ENCODE measurements at regions not wholly inside any gene's neighbourhood (a gene's known extent, or its start where the extent isn't known, plus 50 kb on each side); places are given as distances from the start of the nearest gene placed in this dataset.

- H3K27ac ChIP-seq, result no peak overlapping the region
- 0 to 80% (median 61%) methylated on average over 1 to 9 of the region's 22 CpGs; no CpG with 5 or more reads in 2 of the 10 experiments for WGBS, 10 experiments
- H3K4me3 ChIP-seq, result no peak overlapping the region
- no peak for ATAC-seq (replicated peaks in 6 of 8)
- H3K4me1 ChIP-seq (replicated peaks in 1 of 2), result no peaks in the 10 kb centered on the region
- in situ Hi-C loops (cut with MboI; ENCODE audit: low pct_unique_long_range_greater_than_20kb in 2 of 9, low sequenced_read_pairs in 9 of 9, unreplicated experiment in 9 of 9), result no loop called here
Observed at GRCh38 chr17:79349506-79350400, 261.1 kb downstream of the RBFOX3 start.

GRCh38 chr17:79342376-79342775 lies 267.8 kb downstream of the ENGASE start:
- in situ Hi-C loops (cut with MboI; ENCODE audit: low pct_unique_long_range_greater_than_20kb in 2 of 9, low sequenced_read_pairs in 9 of 9, unreplicated experiment in 9 of 9), result no loop called here
- ATAC-seq (replicated peaks in 6 of 8), result no peak
- Histone ChIP-seq H3K4me1 (replicated peaks in 1 of 2) (peaks cover 0 to 3% of the 10 kb centered on the region in 2 donors), H3K27ac (no peak overlapping the region), H3K4me3 (no peak overlapping the region)
- WGBS, 10 experiments, result 10 to 65% (median 52%) methylated on average over 1 to 9 of the region's 9 CpGs; no CpG with 5 or more reads in 1 of the 10 experiments

GRCh38 chr17:79341816-79342215 lies 267.2 kb downstream of the ENGASE start:
- Histone ChIP-seq H3K4me1 (replicated peaks in 1 of 2) (peaks cover 0 to 3% of the 10 kb centered on the region in 2 donors), H3K4me3 (no peak overlapping the region), H3K27ac (no peak overlapping the region)
- ATAC-seq (replicated peaks in 6 of 8), result no peak
- in situ Hi-C loops (cut with MboI; ENCODE audit: low pct_unique_long_range_greater_than_20kb in 2 of 9, low sequenced_read_pairs in 9 of 9, unreplicated experiment in 9 of 9), result no loop called here
- 0 to 63% (median 33%) methylated on average over 1 to 6 of the region's 8 CpGs; no CpG with 5 or more reads in 5 of the 10 experiments for WGBS, 10 experiments

GRCh38 chr17:79341222-79341780 lies 266.7 kb downstream of the ENGASE start:
- 0 to 80% (median 38%) methylated on average over 2 to 6 of the region's 8 CpGs; no CpG with 5 or more reads in 5 of the 10 experiments for WGBS, 10 experiments
- no peak for ATAC-seq (replicated peaks in 6 of 8)
- in situ Hi-C loops (cut with MboI; ENCODE audit: low pct_unique_long_range_greater_than_20kb in 2 of 9, low sequenced_read_pairs in 9 of 9, unreplicated experiment in 9 of 9), result no loop called here
- Histone ChIP-seq H3K4me1 (replicated peaks in 1 of 2) (peaks cover 0 to 3% of the 10 kb centered on the region in 2 donors), H3K27ac (no peak overlapping the region), H3K4me3 (no peak overlapping the region)

GRCh38 chr17:79340333-79341221 lies 266.0 kb downstream of the ENGASE start:
- 0 to 80% (median 65%) methylated on average over 1 to 12 of the region's 12 CpGs for WGBS, 10 experiments
- H3K4me3 ChIP-seq, result no peak overlapping the region
- H3K4me1 ChIP-seq (replicated peaks in 1 of 2), result peaks cover 0 to 3% of the 10 kb centered on the region in 2 donors
- ATAC-seq (replicated peaks in 6 of 8), result no peak
- no peak overlapping the region for H3K27ac ChIP-seq
- in situ Hi-C loops (cut with MboI; ENCODE audit: low pct_unique_long_range_greater_than_20kb in 2 of 9, low sequenced_read_pairs in 9 of 9, unreplicated experiment in 9 of 9), result no loop called here

- in situ Hi-C loops (cut with MboI; ENCODE audit: low pct_unique_long_range_greater_than_20kb in 2 of 9, low sequenced_read_pairs in 9 of 9, unreplicated experiment in 9 of 9), result no loop called here
- WGBS, 10 experiments, result 0 to 80% (median 67%) methylated on average over 1 to 4 of the region's 7 CpGs; no CpG with 5 or more reads in 4 of the 10 experiments
- no peak for ATAC-seq (replicated peaks in 6 of 8)
- Histone ChIP-seq H3K4me3 (no peak overlapping the region), H3K27ac (no peak overlapping the region), H3K4me1 (replicated peaks in 1 of 2) (peaks cover 0 to 3% of the 10 kb centered on the region in 2 donors)
Observed at GRCh38 chr17:79339321-79339720, 264.7 kb downstream of the ENGASE start.

GRCh38 chr17:79338604-79339003 lies 264.0 kb downstream of the ENGASE start:
- Histone ChIP-seq H3K27ac (no peak overlapping the region), H3K4me3 (no peak overlapping the region), H3K4me1 (replicated peaks in 1 of 2) (peaks cover 0 to 3% of the 10 kb centered on the region in 2 donors)
- ATAC-seq (replicated peaks in 6 of 8), result peak in 7 of 8 experiments; percentile 22 to 89 (median 79)
- in situ Hi-C loops (cut with MboI; ENCODE audit: low pct_unique_long_range_greater_than_20kb in 2 of 9, low sequenced_read_pairs in 9 of 9, unreplicated experiment in 9 of 9), result no loop called here
- WGBS, 10 experiments, result 0 to 100% (median 42%) methylated on average over 1 to 4 of the region's 4 CpGs; no CpG with 5 or more reads in 2 of the 10 experiments

- H3K4me3 ChIP-seq, result no peak overlapping the region
- 33 to 54% (median 46%) methylated on average over 1 to 5 of the region's 7 CpGs; no CpG with 5 or more reads in 6 of the 10 experiments for WGBS, 10 experiments
- in situ Hi-C loops (cut with MboI; ENCODE audit: low pct_unique_long_range_greater_than_20kb in 2 of 9, low sequenced_read_pairs in 9 of 9, unreplicated experiment in 9 of 9), result no loop called here
- peaks cover 0 to 3% of the 10 kb centered on the region in 2 donors for H3K4me1 ChIP-seq (replicated peaks in 1 of 2)
- H3K27ac ChIP-seq, result no peak overlapping the region
- ATAC-seq (replicated peaks in 6 of 8), result peak in 2 of 8 experiments; percentile 13 to 45
Observed at GRCh38 chr17:79338152-79338551, 263.5 kb downstream of the ENGASE start.

GRCh38 chr17:79337053-79337452 lies 262.4 kb downstream of the ENGASE start:
- no peak overlapping the region for H3K27ac ChIP-seq
- peaks cover 3 to 7% of the 10 kb centered on the region in 2 donors for H3K4me1 ChIP-seq (replicated peaks in 1 of 2)
- WGBS, 10 experiments, result 11 to 93% (median 78%) methylated on average over 2 to 8 of the region's 8 CpGs; no CpG with 5 or more reads in 1 of the 10 experiments
- in situ Hi-C loops (cut with MboI; ENCODE audit: low pct_unique_long_range_greater_than_20kb in 2 of 9, low sequenced_read_pairs in 9 of 9, unreplicated experiment in 9 of 9), result no loop called here
- ATAC-seq (replicated peaks in 6 of 8), result no peak
- H3K4me3 ChIP-seq, result no peak overlapping the region

GRCh38 chr17:79335456-79335855 lies 260.8 kb downstream of the ENGASE start:
- in situ Hi-C loops (cut with MboI; ENCODE audit: low pct_unique_long_range_greater_than_20kb in 2 of 9, low sequenced_read_pairs in 9 of 9, unreplicated experiment in 9 of 9), result no loop called here
- no peak for ATAC-seq (replicated peaks in 6 of 8)
- 22 to 84% (median 72%) methylated on average over 2 to 7 of the region's 12 CpGs; no CpG with 5 or more reads in 6 of the 10 experiments for WGBS, 10 experiments

GRCh38 chr17:79332011-79332554 lies 257.5 kb downstream of the ENGASE start:
- peak in 5 of 8 experiments; percentile 46 to 83 (median 62) for ATAC-seq (replicated peaks in 6 of 8)
- Histone ChIP-seq H3K4me1 (replicated peaks in 1 of 2) (peaks cover 8 to 13% of the 10 kb centered on the region in 2 donors), H3K4me3 (no peak overlapping the region), H3K27ac (no peak overlapping the region)
- in situ Hi-C loops (cut with MboI; ENCODE audit: low pct_unique_long_range_greater_than_20kb in 2 of 9, low sequenced_read_pairs in 9 of 9, unreplicated experiment in 9 of 9), result no loop called here
- 0 to 23% (median 14%) methylated on average over 2 to 6 of the region's 9 CpGs; no CpG with 5 or more reads in 5 of the 10 experiments for WGBS, 10 experiments

More at GRCh38 chr17:79335456-79335855, 260.8 kb downstream of the ENGASE start:
- Histone ChIP-seq H3K4me3 (no peak overlapping the region), H3K27ac (no peak overlapping the region), H3K4me1 (replicated peaks in 1 of 2) (peaks cover 8 to 13% of the 10 kb centered on the region in 2 donors)

GRCh38 chr17:79331492-79331891 lies 256.9 kb downstream of the ENGASE start:
- WGBS, 10 experiments, result 0 to 93% (median 49%) methylated on average over 1 to 6 of the region's 11 CpGs; no CpG with 5 or more reads in 5 of the 10 experiments
- H3K4me3 ChIP-seq, result no peak overlapping the region
- ATAC-seq (replicated peaks in 6 of 8), result peak in 1 of 8 experiments; percentile 12
- peaks cover 10 to 18% of the 10 kb centered on the region in 2 donors for H3K4me1 ChIP-seq (replicated peaks in 1 of 2)
- in situ Hi-C loops (cut with MboI; ENCODE audit: low pct_unique_long_range_greater_than_20kb in 2 of 9, low sequenced_read_pairs in 9 of 9, unreplicated experiment in 9 of 9), result no loop called here
- no peak overlapping the region for H3K27ac ChIP-seq
